ENCODE measurements at regions not wholly inside any gene's neighbourhood (a gene's known extent, or its start where the extent isn't known, plus 50 kb on each side); places are given as distances from the start of the nearest gene placed in this dataset.

DNA sequence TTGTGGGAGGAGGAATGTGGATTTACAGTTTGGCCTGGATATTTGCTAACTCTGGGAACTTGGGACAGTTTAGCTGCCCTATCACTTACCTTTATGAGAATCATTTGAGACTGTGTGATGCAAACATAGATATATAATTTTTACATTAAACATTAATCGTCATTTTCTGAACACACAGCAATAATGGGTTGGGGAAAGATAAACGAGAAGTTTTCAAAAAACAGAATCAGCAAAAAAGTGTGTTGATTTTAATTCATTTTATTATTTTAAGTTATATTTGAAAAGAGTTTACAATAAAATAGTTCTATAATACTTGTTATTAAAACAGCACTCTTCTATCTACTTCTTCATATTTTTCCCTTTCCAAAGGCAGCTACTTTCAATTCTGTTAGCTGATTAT, 813.3 kb downstream of the SLC4A3 start:
- ATAC-seq (no peak), DNase-seq (no peak)
- H3K9me3 ChIP-seq: no peaks in the 10 kb centered on the region
- no peaks in the 10 kb centered on the region for H3K27me3 ChIP-seq
- intact Hi-C loops (cut with DNase I): no loop called here
- H3K36me3 ChIP-seq: no peaks in the 10 kb centered on the region
- no peak overlapping the region for H3K4me3 ChIP-seq
- no peaks in the 10 kb centered on the region for H3K4me1 ChIP-seq
- no peak overlapping the region for H3K27ac ChIP-seq
- TF ChIP-seq, protein P1, sequence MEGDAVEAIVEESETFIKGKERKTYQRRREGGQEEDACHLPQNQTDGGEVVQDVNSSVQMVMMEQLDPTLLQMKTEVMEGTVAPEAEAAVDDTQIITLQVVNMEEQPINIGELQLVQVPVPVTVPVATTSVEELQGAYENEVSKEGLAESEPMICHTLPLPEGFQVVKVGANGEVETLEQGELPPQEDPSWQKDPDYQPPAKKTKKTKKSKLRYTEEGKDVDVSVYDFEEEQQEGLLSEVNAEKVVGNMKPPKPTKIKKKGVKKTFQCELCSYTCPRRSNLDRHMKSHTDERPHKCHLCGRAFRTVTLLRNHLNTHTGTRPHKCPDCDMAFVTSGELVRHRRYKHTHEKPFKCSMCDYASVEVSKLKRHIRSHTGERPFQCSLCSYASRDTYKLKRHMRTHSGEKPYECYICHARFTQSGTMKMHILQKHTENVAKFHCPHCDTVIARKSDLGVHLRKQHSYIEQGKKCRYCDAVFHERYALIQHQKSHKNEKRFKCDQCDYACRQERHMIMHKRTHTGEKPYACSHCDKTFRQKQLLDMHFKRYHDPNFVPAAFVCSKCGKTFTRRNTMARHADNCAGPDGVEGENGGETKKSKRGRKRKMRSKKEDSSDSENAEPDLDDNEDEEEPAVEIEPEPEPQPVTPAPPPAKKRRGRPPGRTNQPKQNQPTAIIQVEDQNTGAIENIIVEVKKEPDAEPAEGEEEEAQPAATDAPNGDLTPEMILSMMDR (IDR thresholded peaks at IDR 0.05): no peak

DNA sequence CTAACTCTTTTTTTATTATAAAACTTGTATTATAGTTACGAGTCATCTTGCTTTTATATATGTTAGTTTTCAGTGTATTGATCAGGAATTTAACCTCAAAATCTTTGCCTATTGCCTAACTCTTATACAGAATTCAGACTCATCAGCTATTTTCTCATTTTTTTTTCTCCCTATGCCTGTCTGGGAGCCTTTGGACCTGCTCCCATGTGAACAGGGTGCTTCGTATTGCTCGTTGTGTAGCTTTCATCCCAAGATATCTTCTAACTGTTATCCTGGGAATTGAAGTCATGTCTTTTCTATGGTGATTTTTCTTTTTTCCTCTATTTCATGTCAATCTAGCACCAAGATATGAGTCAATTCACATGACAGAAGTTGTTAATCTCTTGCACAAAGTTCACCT, 814.0 kb downstream of the SLC4A3 start:
- intact Hi-C loops (cut with DNase I): no loop called here
- Histone ChIP-seq H3K4me1 (no peaks in the 10 kb centered on the region), H3K27me3 (no peaks in the 10 kb centered on the region), H3K27ac (no peak overlapping the region), H3K4me3 (no peak overlapping the region), H3K9me3 (no peaks in the 10 kb centered on the region), H3K36me3 (no peaks in the 10 kb centered on the region)
- TF ChIP-seq, protein P1 (IDR thresholded peaks at IDR 0.05): no peak
- ATAC-seq (no peak), DNase-seq (no peak)

DNA sequence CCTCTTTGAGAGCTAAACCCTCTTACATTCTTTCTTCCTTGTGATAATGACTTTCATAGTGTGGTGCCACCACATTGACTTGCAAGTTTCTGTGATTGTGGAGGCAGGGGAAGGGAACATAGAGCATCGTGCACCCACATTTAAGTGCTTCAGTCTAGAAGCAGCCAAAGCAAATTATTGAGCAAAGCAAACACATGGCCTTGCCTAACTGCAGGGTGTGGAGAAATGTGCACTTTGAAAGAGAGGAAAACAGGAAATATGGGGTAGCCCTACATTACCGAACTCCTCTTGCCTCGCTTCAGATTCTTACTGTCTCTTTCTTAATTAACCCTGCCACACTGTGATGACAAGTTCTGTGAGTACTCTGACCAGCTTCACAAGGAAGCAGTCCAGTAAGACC, 814.6 kb downstream of the SLC4A3 start:
- H3K36me3 ChIP-seq: no peaks in the 10 kb centered on the region
- H3K27ac ChIP-seq: no peak overlapping the region
- no peak overlapping the region for H3K4me3 ChIP-seq
- DNase-seq: no peak
- intact Hi-C loops (cut with DNase I): no loop called here
- TF ChIP-seq, protein P1 (IDR thresholded peaks at IDR 0.05): no peak
- H3K4me1 ChIP-seq: no peaks in the 10 kb centered on the region
- H3K9me3 ChIP-seq: no peaks in the 10 kb centered on the region
- no peaks in the 10 kb centered on the region for H3K27me3 ChIP-seq
- no peak for ATAC-seq

DNA sequence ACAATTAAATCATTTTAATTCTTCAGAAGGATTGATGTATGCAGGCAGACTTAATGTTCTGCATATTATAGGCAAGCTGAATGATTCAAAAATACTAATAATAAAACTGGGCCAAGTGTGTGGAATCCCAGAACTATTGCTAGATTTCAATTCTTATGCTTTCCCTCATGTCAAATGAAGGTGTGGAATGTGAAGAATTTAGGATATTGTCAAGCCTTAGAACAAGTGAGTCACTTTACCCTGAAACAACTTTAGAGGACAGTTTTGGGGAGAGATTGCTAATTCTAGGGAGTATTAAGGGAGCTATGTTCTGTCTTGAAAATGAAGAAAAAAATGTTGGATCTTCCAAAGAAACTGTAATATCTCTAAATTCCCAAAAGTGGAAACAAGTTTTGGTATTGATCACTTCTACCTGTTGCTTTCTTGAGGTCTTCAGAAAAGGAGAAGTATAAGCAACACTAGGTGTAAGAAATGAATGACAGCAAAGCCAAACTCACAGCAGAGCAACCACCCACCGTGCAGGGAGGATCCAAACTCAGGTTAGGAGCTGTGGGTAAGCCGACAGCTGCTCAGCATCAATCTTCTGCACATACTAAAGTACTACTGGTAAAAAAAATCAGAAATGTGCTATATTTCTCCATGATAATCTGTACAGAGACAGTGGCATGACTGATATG, 818.1 kb downstream of the SLC4A3 start:
- Histone ChIP-seq H3K27me3 (no peaks in the 10 kb centered on the region), H3K36me3 (no peaks in the 10 kb centered on the region), H3K4me1 (no peaks in the 10 kb centered on the region), H3K4me3 (no peak overlapping the region), H3K9me3 (no peaks in the 10 kb centered on the region), H3K27ac (no peak overlapping the region)
- TF ChIP-seq, protein P1 (IDR thresholded peaks at IDR 0.05): no peak
- intact Hi-C loops (cut with DNase I): no loop called here
- no peak for ATAC-seq
- no peak for DNase-seq

DNA sequence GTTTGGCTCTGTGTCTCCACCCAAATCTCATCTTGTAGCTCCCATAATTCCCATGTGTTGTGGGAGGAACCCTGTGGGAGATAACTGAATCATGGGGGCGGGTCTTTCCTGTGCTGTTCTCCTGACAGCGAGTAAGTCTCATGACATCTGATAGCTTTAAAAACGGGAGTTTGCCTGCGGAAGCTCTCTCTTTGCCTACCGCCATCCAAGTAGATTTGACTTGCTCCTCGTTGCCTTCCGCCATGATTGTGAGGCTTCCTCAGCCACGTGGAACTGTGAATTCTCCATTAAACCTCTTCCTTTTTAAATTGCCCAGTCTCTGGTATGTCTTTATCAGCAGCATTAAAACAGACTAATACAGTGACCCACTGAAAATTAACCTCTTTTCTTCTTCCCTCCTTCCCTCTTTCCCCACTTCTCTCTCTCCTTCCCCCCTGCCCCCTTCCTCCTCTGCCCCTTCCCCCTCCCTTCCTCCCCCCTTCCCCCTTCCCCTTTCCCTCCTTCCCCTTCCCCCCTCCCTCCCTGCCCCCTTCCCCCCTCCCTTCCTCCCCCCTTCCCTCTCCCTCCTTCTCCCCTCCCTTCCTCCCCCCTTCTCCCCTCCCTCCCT, 818.8 kb downstream of the SLC4A3 start:
- Histone ChIP-seq H3K4me3 (no peak overlapping the region), H3K9me3 (no peaks in the 10 kb centered on the region), H3K4me1 (no peaks in the 10 kb centered on the region), H3K27ac (no peak overlapping the region), H3K27me3 (no peaks in the 10 kb centered on the region), H3K36me3 (no peaks in the 10 kb centered on the region)
- ATAC-seq: no peak
- no peak for DNase-seq
- TF ChIP-seq, protein P1 (IDR thresholded peaks at IDR 0.05): no peak
- intact Hi-C loops (cut with DNase I): no loop called here

All from upper lobe of right lung (tissue), 1 donor.